ENCODE measurements at regions not wholly inside any gene's neighbourhood (a gene's known extent, or its start where the extent isn't known, plus 50 kb on each side); places are given as distances from the start of the nearest gene placed in this dataset.

DNA sequence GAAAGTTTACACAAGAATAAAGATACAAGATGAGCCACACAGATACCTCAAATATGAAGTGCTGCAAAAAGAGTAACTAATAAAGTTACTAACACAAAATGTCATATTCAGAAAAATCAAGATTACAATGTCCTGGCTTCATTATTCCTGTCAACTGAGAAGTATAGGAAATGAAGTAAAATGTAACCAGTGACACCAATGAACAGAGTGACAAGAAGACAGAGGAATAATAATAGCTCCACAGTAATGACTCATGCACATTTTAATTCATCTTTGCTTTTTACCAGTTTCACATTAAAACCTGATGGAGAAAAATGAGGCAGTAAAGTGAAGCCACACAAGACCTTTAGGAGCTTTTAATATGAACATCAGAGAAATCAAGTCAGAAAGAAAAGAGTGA lies 214.1 kb downstream of the ZBBX start:
- TF ChIP-seq POLR2A (IDR thresholded peaks at IDR 0.05; ENCODE audit: low read depth, low read length) (no peak), POLR2AphosphoS5 (IDR thresholded peaks at IDR 0.05; ENCODE audit: low read depth, low read length) (no peak), TAF1 (IDR thresholded peaks at IDR 0.05; ENCODE audit: borderline replicate concordance, low read depth, low read length) (no peak)

Data from GM12892 (cell line).